Endodermal cell (in vitro differentiated cells): ENCODE measurements at regions not wholly inside any gene's neighbourhood (a gene's known extent, or its start where the extent isn't known, plus 50 kb on each side); places are given as distances from the start of the nearest gene placed in this dataset.

ENCODE experiments used
- DNase-seq: peaks from one replicate; pipeline ENCODE4 v3.0.0-alpha.2; 2017
- H3K27ac ChIP-seq: 2 replicates; pipeline ENCODE4 v1.5.1; 2013; ENCODE audit warnings: mild to moderate bottlenecking, low read depth, low read length, moderate library complexity
- H3K27me3 ChIP-seq: 2 replicates; pipeline ENCODE4 v1.6.1; 2013; ENCODE audit warnings: mild to moderate bottlenecking, low read length, moderate library complexity; ENCODE audit not compliant: insufficient read depth, control insufficient read depth, poor library complexity, severe bottlenecking
- H3K36me3 ChIP-seq: 2 replicates; pipeline ENCODE4 v1.7.0; 2013; ENCODE audit warnings: mild to moderate bottlenecking, low read length, moderate library complexity; ENCODE audit not compliant: control insufficient read depth, insufficient read depth
- H3K4me1 ChIP-seq: one replicate; pipeline ENCODE4 v1.7.0; 2013; ENCODE audit warnings: low read length; ENCODE audit not compliant: control insufficient read depth, insufficient read depth
- H3K4me3 ChIP-seq: 2 replicates; pipeline ENCODE4 v1.5.1; 2013; ENCODE audit warnings: mild to moderate bottlenecking, low read length, moderate library complexity
- H3K9ac ChIP-seq: 2 replicates; pipeline ENCODE4 v1.6.1; 2013; ENCODE audit warnings: mild to moderate bottlenecking, low read length, moderate library complexity; ENCODE audit not compliant: poor library complexity, severe bottlenecking; ENCODE audit errors: extremely low read depth
- H3K9me3 ChIP-seq: 2 replicates; pipeline ENCODE4 v1.6.1; 2013; ENCODE audit warnings: mild to moderate bottlenecking, low read length, moderate library complexity; ENCODE audit not compliant: control insufficient read depth
- H3K27ac Mint-ChIP-seq: 2 replicates; pipeline ENCODE4 v1.8.0; 2020; ENCODE audit warnings: mixed read lengths
- H3K27me3 Mint-ChIP-seq: 2 replicates; pipeline ENCODE4 v1.8.0; 2021; ENCODE audit warnings: mild to moderate bottlenecking, mixed read lengths; ENCODE audit not compliant: insufficient read depth
- H3K36me3 Mint-ChIP-seq: 2 replicates; pipeline ENCODE4 v1.8.0; 2020; ENCODE audit warnings: low read depth, mixed read lengths
- H3K4me1 Mint-ChIP-seq: 2 replicates; pipeline ENCODE4 v1.8.0; 2020; ENCODE audit warnings: mixed read lengths
- H3K4me3 Mint-ChIP-seq: 2 replicates; pipeline ENCODE4 v1.8.0; 2020; ENCODE audit warnings: mild to moderate bottlenecking, moderate library complexity, mixed read lengths
- H3K9me3 Mint-ChIP-seq: 2 replicates; pipeline ENCODE4 v1.8.0; 2020; ENCODE audit warnings: mild to moderate bottlenecking, mixed read lengths
- WGBS, 2 experiments: methylation state at CpG; one replicate each; pipeline versions ENCODE4 v1.1.5 to v1.1.7; 2013; ENCODE audit warnings: missing lambda C conversion rate in 2 of 2, mixed read lengths in 1 of 2; ENCODE audit not compliant: insufficient coverage in 1 of 2, insufficient read length in 1 of 2; 5-methylcytosine and 5-hydroxymethylcytosine counted together
- TF ChIP-seq, protein P1 (sequence below): fragments of 200-600 bp; sonication (generic); conservative IDR thresholded peaks from 2 replicates; pipeline ENCODE4 v1.5.0; 2021; ENCODE audit warnings: antibody characterized with exemption, mild to moderate bottlenecking

DNA sequence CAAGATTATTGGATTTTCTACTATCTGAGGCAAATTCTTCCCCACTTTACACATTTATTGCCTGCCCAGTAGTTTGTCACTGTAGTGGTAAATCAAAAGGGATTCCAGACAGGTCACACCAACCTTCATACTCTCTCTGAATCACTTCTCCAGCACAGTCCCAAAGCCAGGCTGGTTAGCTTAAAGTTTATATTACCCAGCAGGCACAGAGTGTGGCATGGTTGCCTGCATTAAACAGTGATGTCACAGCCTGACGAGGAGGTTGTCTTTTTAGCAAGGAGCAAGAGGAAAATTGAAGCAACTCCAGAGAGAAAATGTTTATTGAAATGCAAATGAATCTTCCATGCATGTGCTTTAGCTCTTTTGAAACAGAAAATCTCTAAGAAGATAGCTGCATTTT is 375.5 kb upstream of the CELF2 start:
- Mint-ChIP-seq H3K27ac (no peak overlapping the region), H3K36me3 (no peaks in the 10 kb centered on the region), H3K4me3 (no peak overlapping the region), H3K9me3 (no peaks in the 10 kb centered on the region), H3K27me3 (no peaks in the 10 kb centered on the region), H3K4me1 (peaks cover 5% of the 10 kb centered on the region)
- Histone ChIP-seq H3K36me3 (no peaks in the 10 kb centered on the region), H3K4me3 (no peak overlapping the region), H3K27ac (no peak overlapping the region), H3K9ac (no peak overlapping the region), H3K27me3 (no peaks in the 10 kb centered on the region), H3K4me1 (peaks cover 5% of the 10 kb centered on the region), H3K9me3 (no peaks in the 10 kb centered on the region)
- TF ChIP-seq, protein P1, sequence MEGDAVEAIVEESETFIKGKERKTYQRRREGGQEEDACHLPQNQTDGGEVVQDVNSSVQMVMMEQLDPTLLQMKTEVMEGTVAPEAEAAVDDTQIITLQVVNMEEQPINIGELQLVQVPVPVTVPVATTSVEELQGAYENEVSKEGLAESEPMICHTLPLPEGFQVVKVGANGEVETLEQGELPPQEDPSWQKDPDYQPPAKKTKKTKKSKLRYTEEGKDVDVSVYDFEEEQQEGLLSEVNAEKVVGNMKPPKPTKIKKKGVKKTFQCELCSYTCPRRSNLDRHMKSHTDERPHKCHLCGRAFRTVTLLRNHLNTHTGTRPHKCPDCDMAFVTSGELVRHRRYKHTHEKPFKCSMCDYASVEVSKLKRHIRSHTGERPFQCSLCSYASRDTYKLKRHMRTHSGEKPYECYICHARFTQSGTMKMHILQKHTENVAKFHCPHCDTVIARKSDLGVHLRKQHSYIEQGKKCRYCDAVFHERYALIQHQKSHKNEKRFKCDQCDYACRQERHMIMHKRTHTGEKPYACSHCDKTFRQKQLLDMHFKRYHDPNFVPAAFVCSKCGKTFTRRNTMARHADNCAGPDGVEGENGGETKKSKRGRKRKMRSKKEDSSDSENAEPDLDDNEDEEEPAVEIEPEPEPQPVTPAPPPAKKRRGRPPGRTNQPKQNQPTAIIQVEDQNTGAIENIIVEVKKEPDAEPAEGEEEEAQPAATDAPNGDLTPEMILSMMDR = no peak
- WGBS, 2 experiments = 71% methylated on average over 1 of the region's 1 CpG
- DNase-seq = no peak

DNA sequence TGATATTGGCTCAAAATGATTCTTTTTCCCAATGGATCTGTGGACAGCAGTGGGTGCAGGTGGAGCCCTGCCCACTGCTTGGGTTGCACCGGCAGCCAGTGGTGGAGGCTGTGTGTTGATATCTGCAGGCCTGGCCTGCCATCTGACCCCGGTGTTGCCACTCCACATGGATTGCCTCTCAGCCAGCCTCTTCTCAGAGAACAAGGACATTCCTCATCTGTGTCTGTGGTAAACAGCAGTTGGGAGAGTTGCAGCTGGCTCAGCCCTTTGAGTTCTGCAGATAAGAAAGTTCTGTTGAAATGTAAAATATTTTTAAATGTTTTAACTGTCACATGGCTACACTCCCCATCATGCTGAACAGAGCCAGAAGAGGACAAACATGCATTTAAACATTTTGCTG is 374.9 kb upstream of the CELF2 start:
- H3K4me1 Mint-ChIP-seq = peaks cover 8% of the 10 kb centered on the region
- H3K27me3 Mint-ChIP-seq = no peaks in the 10 kb centered on the region
- DNase-seq = no peak
- TF ChIP-seq, protein P1 = no peak
- no peak overlapping the region for H3K27ac Mint-ChIP-seq
- WGBS, 2 experiments = 67% methylated on average over 2 of the region's 2 CpGs; no CpG with 5 or more reads in 1 of the 2 experiments
- no peak overlapping the region for H3K4me3 ChIP-seq
- no peak overlapping the region for H3K4me3 Mint-ChIP-seq
- peaks cover 5% of the 10 kb centered on the region for H3K4me1 ChIP-seq
- no peaks in the 10 kb centered on the region for H3K36me3 Mint-ChIP-seq
- H3K27me3 ChIP-seq = no peaks in the 10 kb centered on the region
- no peaks in the 10 kb centered on the region for H3K9me3 ChIP-seq
- H3K9me3 Mint-ChIP-seq = no peaks in the 10 kb centered on the region
- H3K27ac ChIP-seq = no peak overlapping the region
- H3K9ac ChIP-seq = no peak overlapping the region
- H3K36me3 ChIP-seq = no peaks in the 10 kb centered on the region

DNA sequence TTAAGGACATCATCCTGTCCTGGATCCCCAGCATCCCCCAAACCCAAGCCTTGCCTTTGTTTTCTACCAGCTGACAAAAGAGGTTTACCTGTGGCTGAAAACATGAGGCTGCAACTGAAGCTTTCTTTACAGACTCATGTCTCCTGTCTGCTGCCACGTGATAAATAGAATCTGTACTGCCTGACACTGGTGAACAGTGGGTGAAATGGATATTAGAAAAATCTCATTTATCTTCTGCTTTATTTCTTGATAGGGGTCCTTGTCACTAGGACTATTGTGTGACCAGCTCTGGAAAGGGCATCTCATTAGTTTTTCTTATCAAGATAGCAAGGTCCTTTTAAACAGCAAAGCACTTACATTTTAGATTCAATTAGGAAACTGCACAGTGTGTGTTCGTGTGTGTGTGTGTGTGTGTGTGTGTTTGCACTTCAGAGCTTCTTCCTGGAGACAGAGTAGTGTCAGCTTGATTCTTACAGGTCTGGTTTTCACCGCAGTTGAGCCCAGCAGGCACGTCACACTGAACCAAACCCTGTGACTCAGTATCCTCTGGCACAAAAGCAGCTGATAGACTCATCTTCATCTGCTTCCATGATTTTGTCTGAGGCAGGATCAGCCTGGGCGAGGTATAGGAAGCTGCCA is 373.5 kb upstream of the CELF2 start:
- 80 to 92% methylated on average over 2 to 4 of the region's 5 CpGs for WGBS, 2 experiments
- Histone ChIP-seq H3K9me3 (no peaks in the 10 kb centered on the region), H3K36me3 (no peaks in the 10 kb centered on the region), H3K4me3 (no peak overlapping the region), H3K27ac (no peak overlapping the region), H3K4me1 (peaks cover 5% of the 10 kb centered on the region), H3K27me3 (no peaks in the 10 kb centered on the region), H3K9ac (no peak overlapping the region)
- DNase-seq = no peak
- Mint-ChIP-seq H3K36me3 (no peaks in the 10 kb centered on the region), H3K9me3 (no peaks in the 10 kb centered on the region), H3K4me3 (no peak overlapping the region), H3K27ac (no peak overlapping the region), H3K4me1 (peaks cover 8% of the 10 kb centered on the region), H3K27me3 (no peaks in the 10 kb centered on the region)
- TF ChIP-seq, protein P1 = no peak
